SK-MEL-5 (cell line): ENCODE measurements at regions not wholly inside any gene's neighbourhood (a gene's known extent, or its start where the extent isn't known, plus 50 kb on each side); places are given as distances from the start of the nearest gene placed in this dataset.

ENCODE experiments used
- DNase-seq: peaks from one replicate; pipeline ENCODE4 v3.0.0-alpha.2; 2016; ENCODE audit warnings: low read depth, low spot score
- in situ Hi-C: cut with HindIII; loops from 2 replicates; pipeline ENCODE4 v1.10.0; 2016; ENCODE audit warnings: low sequenced_read_pairs, high pct_unique_total_duplicates, low pct_unique_long_range_greater_than_20kb

DNA sequence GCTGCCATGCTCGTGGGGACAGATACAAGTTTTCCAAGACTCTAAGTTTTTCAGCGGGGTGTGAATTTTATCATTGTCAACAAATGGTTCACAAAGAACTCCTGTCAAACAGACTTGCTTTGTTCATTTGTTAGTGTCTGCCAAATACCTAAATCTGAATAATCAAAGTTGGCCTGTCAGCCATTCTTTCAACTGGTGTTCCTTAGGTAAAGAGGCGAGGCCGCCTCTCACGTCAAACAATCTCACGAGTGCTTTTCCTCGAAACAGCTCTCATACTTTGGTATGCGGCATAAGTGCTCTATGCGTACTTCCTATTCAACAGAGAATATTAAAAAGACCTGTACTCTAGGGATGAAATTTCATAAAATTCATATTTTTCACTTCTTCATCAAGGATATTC lies 51.4 kb upstream of the KANK4 start:
- in situ Hi-C loops = no loop called here
- DNase-seq = no peak

DNA sequence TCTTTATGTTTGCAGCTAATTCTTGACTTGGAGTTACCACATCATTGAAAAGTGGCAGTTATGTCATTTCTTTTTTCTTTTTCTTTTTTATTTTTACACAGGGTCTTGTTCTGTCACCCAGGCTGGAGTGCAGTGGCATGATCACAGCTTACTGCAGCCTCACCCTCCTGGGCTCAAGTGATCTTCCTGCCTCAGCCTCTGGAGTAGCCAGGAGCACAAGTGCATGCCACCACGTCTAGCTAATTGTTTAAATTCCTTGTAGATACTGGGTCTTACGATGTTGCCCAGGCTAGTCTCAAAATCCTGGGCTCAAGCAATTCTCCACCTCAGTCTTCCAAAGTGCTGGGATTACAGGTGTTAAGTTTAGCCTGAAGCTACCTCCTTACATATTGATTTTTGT lies 52.1 kb upstream of the KANK4 start:
- in situ Hi-C loops = no loop called here

DNA sequence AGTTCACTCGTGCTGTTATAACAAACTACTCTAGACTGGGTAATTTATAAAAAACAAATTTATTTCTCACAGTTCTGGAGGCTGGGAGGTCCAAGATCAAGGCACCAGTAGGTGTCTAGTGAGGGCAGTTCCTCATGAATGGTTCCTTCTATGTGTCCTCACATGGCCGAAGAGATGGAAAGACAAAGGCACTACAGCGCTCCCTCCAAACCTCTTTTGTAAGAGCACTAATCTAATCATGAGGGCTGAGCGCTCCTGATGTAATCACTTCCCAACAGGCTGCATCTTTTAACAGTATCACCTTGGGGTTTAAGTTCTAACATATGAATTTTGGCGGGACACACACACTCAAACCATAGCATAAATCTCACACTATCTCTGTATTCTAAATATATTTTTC lies 54.0 kb upstream of the KANK4 start:
- peak; percentile 10 for DNase-seq
- in situ Hi-C loops = no loop called here

More for the DNA sequence above, 52.1 kb upstream of the KANK4 start:
- DNase-seq = no peak

DNA sequence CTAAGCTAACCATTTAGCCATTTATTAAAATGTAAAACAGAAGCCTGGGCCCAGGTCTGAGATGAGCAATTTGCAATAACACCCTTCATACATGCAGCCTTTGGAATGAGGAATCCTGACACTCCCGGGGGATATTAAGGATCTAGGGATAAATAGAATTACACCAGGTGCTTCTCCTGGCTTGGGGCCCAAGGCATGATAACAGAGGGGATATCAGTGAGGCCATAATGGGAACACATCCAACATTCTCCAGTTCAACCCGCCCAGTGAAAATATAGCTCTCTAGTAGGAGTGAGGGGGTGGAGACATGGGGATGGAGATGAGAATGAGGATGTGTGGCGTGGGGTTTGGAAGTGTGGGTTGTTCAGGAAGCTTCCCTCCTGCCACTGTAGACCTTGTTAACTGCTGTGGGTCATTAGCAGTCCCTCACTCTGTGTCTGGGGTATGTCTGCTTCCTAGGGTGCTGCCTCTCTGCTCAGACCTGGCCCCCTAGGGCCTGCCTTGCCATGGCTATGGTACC lies 57.9 kb upstream of the KANK4 start:
- DNase-seq = no peak
- in situ Hi-C loops = no loop called here

DNA sequence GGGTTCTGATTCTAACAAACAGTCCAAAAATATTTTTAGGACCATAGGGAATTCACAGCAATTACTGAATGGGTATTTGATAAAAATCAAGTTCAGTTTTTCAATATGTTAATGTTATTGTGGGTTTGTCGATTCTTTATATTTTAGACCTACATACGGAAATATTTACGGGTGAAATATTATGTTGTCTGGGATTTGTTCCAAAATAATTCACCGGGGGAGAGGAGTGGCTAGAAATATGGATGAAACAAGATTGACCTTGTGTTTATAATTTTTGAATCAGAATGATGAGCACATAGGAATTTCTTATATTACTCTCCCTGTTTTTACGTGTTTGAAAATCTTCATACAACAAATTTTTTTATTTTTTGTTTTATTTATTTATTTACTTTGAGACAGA lies 56.7 kb upstream of the USP1 start:
- in situ Hi-C loops = no loop called here

DNA sequence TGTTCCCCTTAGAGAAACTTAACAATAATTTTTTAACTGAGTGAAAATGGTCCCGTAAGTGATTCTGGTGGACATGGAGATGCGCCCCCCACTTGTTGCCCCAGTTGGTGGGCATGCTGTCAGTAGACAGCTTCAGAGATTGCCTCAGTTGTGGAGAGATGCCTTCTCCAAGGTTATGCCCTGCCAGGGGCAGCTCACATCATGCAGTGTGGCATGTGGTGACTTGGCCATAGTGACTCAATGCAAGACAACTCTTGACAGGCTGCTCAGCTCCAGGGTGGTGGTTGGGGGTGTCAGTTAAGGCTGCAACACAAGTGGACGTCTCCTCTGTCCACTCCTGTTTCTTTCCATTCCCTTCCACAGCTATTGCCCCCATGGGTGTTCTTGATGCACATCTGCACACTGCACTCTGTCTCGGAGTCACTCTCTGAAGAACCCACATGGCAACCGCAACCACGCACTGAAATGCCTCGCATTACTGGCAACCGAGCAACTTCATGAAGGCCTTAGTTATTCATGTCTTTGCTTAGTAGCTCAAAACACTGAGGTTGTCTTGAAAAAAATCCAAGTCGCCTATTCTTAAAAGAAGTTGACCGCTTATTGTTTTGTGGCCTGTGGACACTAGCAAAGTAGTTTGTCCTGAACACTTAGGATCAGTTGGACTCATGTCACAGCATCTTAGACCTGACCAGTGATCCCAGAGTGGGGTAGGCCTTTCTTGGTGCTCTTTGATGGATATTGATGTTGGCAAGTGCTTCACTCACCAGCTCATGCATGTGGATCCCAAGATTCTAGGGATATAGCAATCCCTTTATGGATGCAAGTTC lies 54.8 kb upstream of the USP1 start:
- in situ Hi-C loops = no loop called here

More for the DNA sequence above, 56.7 kb upstream of the USP1 start:
- no peak for DNase-seq

DNA sequence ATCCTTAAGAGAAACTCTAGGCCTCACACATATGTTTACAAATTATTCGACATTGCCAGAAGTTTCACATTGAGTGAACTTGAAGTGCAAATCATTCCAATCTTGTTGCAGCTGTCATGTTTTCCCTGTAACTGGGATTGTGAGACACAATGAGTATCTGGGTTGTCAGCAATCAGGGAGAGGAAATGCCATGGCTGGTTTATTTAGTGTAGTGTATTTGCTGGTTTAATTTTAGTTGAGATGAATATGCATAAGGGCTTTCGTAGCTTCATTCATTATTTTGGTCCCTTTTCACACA lies 54.2 kb upstream of the USP1 start:
- no peak for DNase-seq
- in situ Hi-C loops = no loop called here

More for the DNA sequence above, 54.8 kb upstream of the USP1 start:
- DNase-seq = no peak

DNA sequence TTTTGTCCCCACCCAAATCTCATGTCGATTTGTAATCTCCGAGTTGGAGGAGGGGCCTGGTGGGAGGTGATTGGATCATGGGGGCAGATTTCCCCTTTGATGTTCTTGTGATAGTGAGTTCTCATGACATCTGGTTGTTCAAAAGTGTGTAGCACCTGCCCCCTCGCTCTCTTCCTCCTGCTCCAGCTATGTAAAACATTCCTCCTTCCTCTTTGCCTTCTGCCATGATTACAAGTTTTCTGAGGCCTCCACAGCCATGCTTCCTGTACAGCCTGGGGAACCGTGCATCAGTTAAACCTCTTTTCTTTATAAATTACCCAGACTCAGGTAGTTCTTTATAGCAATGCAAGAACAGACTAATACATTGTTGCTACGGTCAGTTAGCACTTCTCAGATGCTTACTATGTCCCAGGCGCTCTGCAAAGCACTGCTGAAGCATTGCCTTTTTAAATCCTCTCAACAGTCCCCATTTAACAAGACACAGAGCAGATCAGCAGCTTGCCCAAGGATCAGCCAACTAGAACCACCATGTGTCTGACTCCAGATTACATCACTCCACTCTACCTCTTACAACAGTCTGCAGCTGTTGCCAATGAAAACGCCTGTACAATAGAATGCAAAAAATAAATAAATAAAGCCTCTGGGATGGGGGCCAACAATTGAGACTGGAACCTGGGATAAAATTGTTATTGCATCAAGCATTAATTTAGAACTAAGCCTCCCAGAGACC lies 52.4 kb upstream of the USP1 start:
- in situ Hi-C loops = no loop called here
- DNase-seq = no peak

DNA sequence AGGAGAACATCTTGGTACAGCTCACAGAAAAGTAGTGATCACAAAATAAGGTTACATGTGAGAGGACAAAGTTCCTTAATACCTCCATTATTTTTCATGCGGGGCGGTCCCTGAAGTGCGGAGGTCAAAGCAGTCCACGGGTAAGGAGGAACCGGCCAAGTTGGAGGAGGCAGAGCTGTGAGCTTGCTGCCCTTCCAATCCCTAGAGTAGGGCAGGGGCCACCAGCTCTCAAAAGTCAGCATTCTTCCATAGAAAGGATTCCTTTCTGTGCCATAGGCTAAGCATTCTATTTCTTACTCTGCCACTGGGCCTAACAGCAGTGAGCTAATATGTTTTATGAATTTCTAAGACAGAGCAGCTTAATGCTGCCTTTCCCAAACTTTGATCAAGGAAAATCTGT lies 50.9 kb upstream of the USP1 start:
- in situ Hi-C loops = no loop called here
- DNase-seq = no peak

DNA sequence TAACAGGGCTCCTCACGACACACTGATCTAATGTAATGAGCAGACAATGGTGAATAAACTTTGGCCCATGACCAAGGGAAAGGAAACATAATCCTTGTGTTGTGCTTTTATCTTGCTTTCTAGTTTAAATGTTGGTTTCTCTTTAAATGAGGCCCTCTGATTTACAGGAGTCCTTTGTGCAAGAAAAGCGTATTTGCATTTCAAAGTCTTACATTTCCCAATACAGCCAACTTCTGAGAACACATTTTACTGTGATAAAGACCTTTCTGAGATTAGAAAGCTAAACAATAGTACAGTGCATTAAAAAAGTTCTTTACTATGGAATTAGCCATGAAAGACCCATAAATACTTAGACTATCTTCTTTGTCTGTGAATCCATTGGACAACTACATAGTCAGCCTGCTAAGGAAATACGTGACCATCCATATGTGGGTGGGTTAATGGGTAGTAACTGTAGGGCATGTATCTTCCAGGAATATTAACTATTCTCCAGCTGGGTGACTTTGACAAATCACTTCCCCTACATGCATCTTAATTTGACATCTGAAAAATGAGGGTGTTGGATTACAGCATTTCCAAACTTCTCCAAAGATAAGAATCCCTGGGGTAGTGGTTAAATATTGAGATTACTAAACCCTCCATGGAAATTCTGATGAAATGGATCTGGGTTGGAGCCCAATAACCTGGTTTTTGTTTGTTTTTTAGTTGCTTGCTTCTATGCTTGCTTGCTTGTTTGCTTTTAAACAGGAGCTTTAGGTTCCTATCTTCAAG lies 50.3 kb upstream of the USP1 start:
- DNase-seq = peak; percentile 7
- in situ Hi-C loops = no loop called here
